WTC11 (cell line): ENCODE measurements at regions not wholly inside any gene's neighbourhood (a gene's known extent, or its start where the extent isn't known, plus 50 kb on each side); places are given as distances from the start of the nearest gene placed in this dataset.

Experiments used
- ATAC-seq: fragments of 200-7000 bp; cut with Tn5 transposase; 2 replicates; pipeline ENCODE4 v1.10.0; 2021; ENCODE audit warnings: mild to moderate bottlenecking, moderate library complexity
- CTCF ChIA-PET: fragments of 300-600 bp; sonication (Branson Sonifier 250); formaldehyde crosslinking; loops from one replicate; lab custom pipeline; 2021; ENCODE audit warnings: antibody characterized with exemption; lab: Charles Lee
- POLR2A ChIA-PET: fragments of 350-600 bp; sonication (Branson Sonifier 250); formaldehyde crosslinking; loops from one replicate; lab custom pipeline; 2021; ENCODE audit warnings: antibody characterized with exemption; lab: Charles Lee
- DNase-seq: peaks from one replicate; pipeline ENCODE4 v3.0.0; 2021; ENCODE audit warnings: low spot score
- H3K27ac Mint-ChIP-seq: 2 replicates; pipeline ENCODE4 v1.8.0; 2021; ENCODE audit warnings: mixed read lengths
- H3K27me3 Mint-ChIP-seq: 2 replicates; pipeline ENCODE4 v1.8.0; 2021; ENCODE audit warnings: low read depth, mild to moderate bottlenecking, moderate library complexity, mixed read lengths
- H3K36me3 Mint-ChIP-seq: 2 replicates; pipeline ENCODE4 v1.8.0; 2021; ENCODE audit warnings: mixed read lengths
- H3K4me1 Mint-ChIP-seq: 2 replicates; pipeline ENCODE4 v1.8.0; 2022; ENCODE audit warnings: mixed read lengths
- H3K4me3 Mint-ChIP-seq: 2 replicates; pipeline ENCODE4 v1.8.0; 2021; ENCODE audit warnings: mild to moderate bottlenecking, moderate library complexity, mixed read lengths
- H3K9me3 Mint-ChIP-seq: 2 replicates; pipeline ENCODE4 v1.8.0; 2021; ENCODE audit warnings: mixed read lengths
- EMX1 ChIP-seq: fragments of 250-450 bp; sonication (Bioruptor Pico); IDR thresholded peaks from 2 replicates; pipeline ENCODE4 v1.8.0; 2021; ENCODE audit warnings: mild to moderate bottlenecking
- GABPB1 ChIP-seq: sonication (generic); formaldehyde crosslinking; IDR thresholded peaks from 2 replicates; pipeline ENCODE4 v1.8.1; 2023; ENCODE audit warnings: mild to moderate bottlenecking, missing genetic modification reagents
- KAT7 ChIP-seq: sonication (generic); formaldehyde crosslinking; IDR thresholded peaks from 2 replicates; pipeline ENCODE4 v1.8.1; 2023; ENCODE audit warnings: missing genetic modification reagents, mild to moderate bottlenecking, borderline replicate concordance
- MYBL2 ChIP-seq: sonication (generic); formaldehyde crosslinking; IDR thresholded peaks from 2 replicates; pipeline ENCODE4 v1.8.1; 2023; ENCODE audit warnings: mild to moderate bottlenecking, moderate library complexity, missing genetic modification reagents
- PRDM15 ChIP-seq: sonication (generic); formaldehyde crosslinking; IDR thresholded peaks from 2 replicates; pipeline ENCODE4 v1.8.0; 2022; ENCODE audit warnings: missing genetic modification reagents
- PRRX2 ChIP-seq: fragments of 250-450 bp; sonication (Bioruptor Pico); IDR thresholded peaks from 2 replicates; pipeline ENCODE4 v1.8.0; 2021; ENCODE audit warnings: mild to moderate bottlenecking
- STAT6 ChIP-seq: sonication (generic); formaldehyde crosslinking; conservative IDR thresholded peaks from 2 replicates; pipeline ENCODE4 v1.8.1; 2023; ENCODE audit warnings: mild to moderate bottlenecking, low read depth, missing genetic modification reagents, moderate library complexity
- TEAD4 ChIP-seq: sonication (generic); formaldehyde crosslinking; IDR thresholded peaks from 2 replicates; pipeline ENCODE4 v1.8.0; 2022; ENCODE audit warnings: mild to moderate bottlenecking, missing genetic modification reagents
- TP53 ChIP-seq: sonication (generic); formaldehyde crosslinking; IDR thresholded peaks from 2 replicates; pipeline ENCODE4 v1.8.1; 2023; ENCODE audit warnings: mild to moderate bottlenecking, missing genetic modification reagents
- ZBTB43 ChIP-seq: sonication (generic); formaldehyde crosslinking; IDR thresholded peaks from 2 replicates; pipeline ENCODE4 v1.8.1; 2023; ENCODE audit warnings: mild to moderate bottlenecking, missing genetic modification reagents
- ZNF263 ChIP-seq: sonication (generic); formaldehyde crosslinking; IDR thresholded peaks from 2 replicates; pipeline ENCODE4 v1.8.1; 2022; ENCODE audit warnings: low read depth, mild to moderate bottlenecking, moderate library complexity, missing genetic modification reagents
- TF ChIP-seq, protein P1 (sequence below): sonication (generic); formaldehyde crosslinking; IDR thresholded peaks from 2 replicates; pipeline ENCODE4 v1.8.1; 2023; ENCODE audit warnings: mild to moderate bottlenecking, missing genetic modification reagents, borderline replicate concordance
- TF ChIP-seq, protein P2 (sequence below): sonication (generic); formaldehyde crosslinking; IDR thresholded peaks from 2 replicates; pipeline ENCODE4 v1.8.1; 2023; ENCODE audit warnings: mild to moderate bottlenecking, missing genetic modification reagents, moderate library complexity

- H3K36me3 Mint-ChIP-seq = no peaks in the 10 kb centered on the region
- no peaks in the 10 kb centered on the region for H3K27me3 Mint-ChIP-seq
- peaks cover 2% of the 10 kb centered on the region for H3K4me1 Mint-ChIP-seq
- H3K4me3 Mint-ChIP-seq = no peak overlapping the region
- H3K9me3 Mint-ChIP-seq = no peaks in the 10 kb centered on the region
- H3K27ac Mint-ChIP-seq = no peak overlapping the region
- ChIA-PET POLR2A (interaction anchor here (0.7 kb wide), 1 partner anchor 230 kb away, joined by 4 read pairs; no protein-coding TSS in a partner anchor), CTCF (interaction anchor here (0.6 kb wide), 1 partner anchor 135 kb away, joined by 6 read pairs; no protein-coding TSS in a partner anchor)
- TF ChIP-seq ZBTB43 (CRISPR knock-in tag) (no peak), MYBL2 (CRISPR knock-in tag) (no peak), TEAD4 (CRISPR knock-in tag) (no peak), TP53 (CRISPR knock-in tag) (no peak), GABPB1 (CRISPR knock-in tag) (no peak), KAT7 (CRISPR knock-in tag) (no peak), PRRX2 (CRISPR knock-in tag) (no peak), PRDM15 (CRISPR knock-in tag) (no peak), ZNF263 (no peak), EMX1 (CRISPR knock-in tag) (no peak), STAT6 (CRISPR knock-in tag) (no peak)
- TF ChIP-seq, protein P1, sequence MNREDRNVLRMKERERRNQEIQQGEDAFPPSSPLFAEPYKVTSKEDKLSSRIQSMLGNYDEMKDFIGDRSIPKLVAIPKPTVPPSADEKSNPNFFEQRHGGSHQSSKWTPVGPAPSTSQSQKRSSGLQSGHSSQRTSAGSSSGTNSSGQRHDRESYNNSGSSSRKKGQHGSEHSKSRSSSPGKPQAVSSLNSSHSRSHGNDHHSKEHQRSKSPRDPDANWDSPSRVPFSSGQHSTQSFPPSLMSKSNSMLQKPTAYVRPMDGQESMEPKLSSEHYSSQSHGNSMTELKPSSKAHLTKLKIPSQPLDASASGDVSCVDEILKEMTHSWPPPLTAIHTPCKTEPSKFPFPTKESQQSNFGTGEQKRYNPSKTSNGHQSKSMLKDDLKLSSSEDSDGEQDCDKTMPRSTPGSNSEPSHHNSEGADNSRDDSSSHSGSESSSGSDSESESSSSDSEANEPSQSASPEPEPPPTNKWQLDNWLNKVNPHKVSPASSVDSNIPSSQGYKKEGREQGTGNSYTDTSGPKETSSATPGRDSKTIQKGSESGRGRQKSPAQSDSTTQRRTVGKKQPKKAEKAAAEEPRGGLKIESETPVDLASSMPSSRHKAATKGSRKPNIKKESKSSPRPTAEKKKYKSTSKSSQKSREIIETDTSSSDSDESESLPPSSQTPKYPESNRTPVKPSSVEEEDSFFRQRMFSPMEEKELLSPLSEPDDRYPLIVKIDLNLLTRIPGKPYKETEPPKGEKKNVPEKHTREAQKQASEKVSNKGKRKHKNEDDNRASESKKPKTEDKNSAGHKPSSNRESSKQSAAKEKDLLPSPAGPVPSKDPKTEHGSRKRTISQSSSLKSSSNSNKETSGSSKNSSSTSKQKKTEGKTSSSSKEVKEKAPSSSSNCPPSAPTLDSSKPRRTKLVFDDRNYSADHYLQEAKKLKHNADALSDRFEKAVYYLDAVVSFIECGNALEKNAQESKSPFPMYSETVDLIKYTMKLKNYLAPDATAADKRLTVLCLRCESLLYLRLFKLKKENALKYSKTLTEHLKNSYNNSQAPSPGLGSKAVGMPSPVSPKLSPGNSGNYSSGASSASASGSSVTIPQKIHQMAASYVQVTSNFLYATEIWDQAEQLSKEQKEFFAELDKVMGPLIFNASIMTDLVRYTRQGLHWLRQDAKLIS (CRISPR knock-in tag) = no peak
- TF ChIP-seq, protein P2, sequence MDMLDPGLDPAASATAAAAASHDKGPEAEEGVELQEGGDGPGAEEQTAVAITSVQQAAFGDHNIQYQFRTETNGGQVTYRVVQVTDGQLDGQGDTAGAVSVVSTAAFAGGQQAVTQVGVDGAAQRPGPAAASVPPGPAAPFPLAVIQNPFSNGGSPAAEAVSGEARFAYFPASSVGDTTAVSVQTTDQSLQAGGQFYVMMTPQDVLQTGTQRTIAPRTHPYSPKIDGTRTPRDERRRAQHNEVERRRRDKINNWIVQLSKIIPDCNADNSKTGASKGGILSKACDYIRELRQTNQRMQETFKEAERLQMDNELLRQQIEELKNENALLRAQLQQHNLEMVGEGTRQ = no peak
- DNase-seq (no peak), ATAC-seq (no peak)
These were observed 68.5 kb downstream of the NDUFS5 start for GRCh38 chr1:39094685-39095084.
